ENCODE measurements at regions not wholly inside any gene's neighbourhood (a gene's known extent, or its start where the extent isn't known, plus 50 kb on each side); places are given as distances from the start of the nearest gene placed in this dataset.

GRCh38 chr12:74790931-74791330 is 253.3 kb downstream of the ATXN7L3B start:
- no peak for ATAC-seq (replicated peaks)
- DNase-seq = no peak
- peaks cover 0 to 1% of the 10 kb centered on the region in 2 donors for H3K9me3 Mint-ChIP-seq
- H3K4me3 Mint-ChIP-seq = no peak overlapping the region
- H3K27ac Mint-ChIP-seq = no peak overlapping the region
- H3K4me1 Mint-ChIP-seq (ENCODE audit: low read depth in 2 of 2) = no peaks in the 10 kb centered on the region
- H3K36me3 Mint-ChIP-seq (ENCODE audit: insufficient read depth) = no peaks in the 10 kb centered on the region
- H3K27me3 Mint-ChIP-seq = no peaks in the 10 kb centered on the region

GRCh38 chr12:74791365-74791764 is 253.7 kb downstream of the ATXN7L3B start:
- peaks cover 0 to 1% of the 10 kb centered on the region in 2 donors for H3K9me3 Mint-ChIP-seq
- H3K27ac Mint-ChIP-seq = no peak overlapping the region
- H3K4me1 Mint-ChIP-seq (ENCODE audit: low read depth in 2 of 2) = no peaks in the 10 kb centered on the region
- H3K36me3 Mint-ChIP-seq (ENCODE audit: insufficient read depth) = no peaks in the 10 kb centered on the region
- DNase-seq (no peak), ATAC-seq (replicated peaks) (no peak)
- no peak overlapping the region for H3K4me3 Mint-ChIP-seq
- no peaks in the 10 kb centered on the region for H3K27me3 Mint-ChIP-seq

- no peak overlapping the region for H3K4me3 Mint-ChIP-seq
These were observed 256.9 kb downstream of the ATXN7L3B start for GRCh38 chr12:74794522-74794921.

GRCh38 chr12:74801625-74802024 is 264.0 kb downstream of the ATXN7L3B start:
- ATAC-seq (replicated peaks) = no peak
- Mint-ChIP-seq H3K27me3 (no peaks in the 10 kb centered on the region), H3K9me3 (peaks cover 0 to 2% of the 10 kb centered on the region in 2 donors), H3K27ac (no peak overlapping the region), H3K4me3 (no peak overlapping the region), H3K4me1 (ENCODE audit: low read depth in 2 of 2) (no peaks in the 10 kb centered on the region), H3K36me3 (ENCODE audit: insufficient read depth) (no peaks in the 10 kb centered on the region)
- DNase-seq = no peak

More at GRCh38 chr12:74794522-74794921, 256.9 kb downstream of the ATXN7L3B start:
- ATAC-seq (replicated peaks) (no peak), DNase-seq (no peak)
- Mint-ChIP-seq H3K27ac (no peak overlapping the region), H3K27me3 (no peaks in the 10 kb centered on the region), H3K4me1 (ENCODE audit: low read depth in 2 of 2) (no peaks in the 10 kb centered on the region), H3K9me3 (peaks cover 0 to 3% of the 10 kb centered on the region in 2 donors), H3K36me3 (ENCODE audit: insufficient read depth) (no peaks in the 10 kb centered on the region)

GRCh38 chr12:74816398-74817175 is 279.0 kb downstream of the ATXN7L3B start:
- Mint-ChIP-seq H3K4me1 (ENCODE audit: low read depth in 2 of 2) (no peaks in the 10 kb centered on the region), H3K27ac (no peak overlapping the region), H3K27me3 (no peaks in the 10 kb centered on the region), H3K36me3 (ENCODE audit: insufficient read depth) (no peaks in the 10 kb centered on the region), H3K9me3 (peaks cover 0 to 2% of the 10 kb centered on the region in 2 donors), H3K4me3 (no peak overlapping the region)
- DNase-seq (no peak), ATAC-seq (replicated peaks) (no peak)

GRCh38 chr12:74817499-74817898 is 279.9 kb downstream of the ATXN7L3B start:
- DNase-seq (no peak), ATAC-seq (replicated peaks) (no peak)
- Mint-ChIP-seq H3K9me3 (peaks cover 0 to 2% of the 10 kb centered on the region in 2 donors), H3K36me3 (ENCODE audit: insufficient read depth) (no peaks in the 10 kb centered on the region), H3K4me1 (ENCODE audit: low read depth in 2 of 2) (no peaks in the 10 kb centered on the region), H3K27ac (no peak overlapping the region), H3K4me3 (no peak overlapping the region), H3K27me3 (no peaks in the 10 kb centered on the region)

GRCh38 chr12:74818412-74818811 is 280.8 kb downstream of the ATXN7L3B start:
- Mint-ChIP-seq H3K27me3 (no peaks in the 10 kb centered on the region), H3K9me3 (peaks cover 0 to 2% of the 10 kb centered on the region in 2 donors), H3K4me1 (ENCODE audit: low read depth in 2 of 2) (no peaks in the 10 kb centered on the region), H3K36me3 (ENCODE audit: insufficient read depth) (no peaks in the 10 kb centered on the region), H3K4me3 (no peak overlapping the region), H3K27ac (no peak overlapping the region)
- ATAC-seq (replicated peaks) = no peak
- no peak for DNase-seq

GRCh38 chr12:74820324-74820723 is 282.7 kb downstream of the ATXN7L3B start:
- Mint-ChIP-seq H3K27me3 (no peaks in the 10 kb centered on the region), H3K27ac (no peak overlapping the region), H3K36me3 (ENCODE audit: insufficient read depth) (no peaks in the 10 kb centered on the region), H3K4me1 (ENCODE audit: low read depth in 2 of 2) (no peaks in the 10 kb centered on the region), H3K4me3 (no peak overlapping the region), H3K9me3 (no peaks in the 10 kb centered on the region)
- DNase-seq (no peak), ATAC-seq (replicated peaks) (no peak)

GRCh38 chr12:74836567-74836966 is 298.9 kb downstream of the ATXN7L3B start:
- H3K9me3 Mint-ChIP-seq = peaks cover 7 to 12% of the 10 kb centered on the region in 2 donors
- H3K4me1 Mint-ChIP-seq (ENCODE audit: low read depth in 2 of 2) = no peaks in the 10 kb centered on the region
- no peaks in the 10 kb centered on the region for H3K27me3 Mint-ChIP-seq
- DNase-seq = no peak
- no peak overlapping the region for H3K4me3 Mint-ChIP-seq
- no peak overlapping the region for H3K27ac Mint-ChIP-seq
- no peak for ATAC-seq (replicated peaks)
- H3K36me3 Mint-ChIP-seq (ENCODE audit: insufficient read depth) = no peaks in the 10 kb centered on the region

GRCh38 chr12:74846116-74846515 is 308.5 kb downstream of the ATXN7L3B start:
- no peak for ATAC-seq (replicated peaks)
- H3K27ac Mint-ChIP-seq = no peak overlapping the region
- H3K36me3 Mint-ChIP-seq (ENCODE audit: insufficient read depth) = no peaks in the 10 kb centered on the region
- no peak overlapping the region for H3K4me3 Mint-ChIP-seq
- no peak for DNase-seq
- no peaks in the 10 kb centered on the region for H3K27me3 Mint-ChIP-seq
- H3K4me1 Mint-ChIP-seq (ENCODE audit: low read depth in 2 of 2) = no peaks in the 10 kb centered on the region
- no peaks in the 10 kb centered on the region for H3K9me3 Mint-ChIP-seq

GRCh38 chr12:74847169-74847568 is 309.5 kb downstream of the ATXN7L3B start:
- no peaks in the 10 kb centered on the region for H3K9me3 Mint-ChIP-seq
- no peak overlapping the region for H3K27ac Mint-ChIP-seq
- ATAC-seq (replicated peaks) (no peak), DNase-seq (no peak)
- no peaks in the 10 kb centered on the region for H3K4me1 Mint-ChIP-seq (ENCODE audit: low read depth in 2 of 2)
- H3K27me3 Mint-ChIP-seq = no peaks in the 10 kb centered on the region
- no peak overlapping the region for H3K4me3 Mint-ChIP-seq
- no peaks in the 10 kb centered on the region for H3K36me3 Mint-ChIP-seq (ENCODE audit: insufficient read depth)

- ATAC-seq (replicated peaks) = no peak
These were observed 310.4 kb downstream of the ATXN7L3B start for GRCh38 chr12:74848006-74848405.

GRCh38 chr12:74849801-74850200 is 312.2 kb downstream of the ATXN7L3B start:
- H3K9me3 Mint-ChIP-seq = no peaks in the 10 kb centered on the region
- DNase-seq (no peak), ATAC-seq (replicated peaks) (no peak)
- H3K4me3 Mint-ChIP-seq = no peak overlapping the region
- H3K27ac Mint-ChIP-seq = no peak overlapping the region
- no peaks in the 10 kb centered on the region for H3K4me1 Mint-ChIP-seq (ENCODE audit: low read depth in 2 of 2)
- no peaks in the 10 kb centered on the region for H3K27me3 Mint-ChIP-seq
- no peaks in the 10 kb centered on the region for H3K36me3 Mint-ChIP-seq (ENCODE audit: insufficient read depth)

More at GRCh38 chr12:74848006-74848405, 310.4 kb downstream of the ATXN7L3B start:
- Mint-ChIP-seq H3K4me1 (ENCODE audit: low read depth in 2 of 2) (no peaks in the 10 kb centered on the region), H3K36me3 (ENCODE audit: insufficient read depth) (no peaks in the 10 kb centered on the region), H3K4me3 (no peak overlapping the region), H3K9me3 (no peaks in the 10 kb centered on the region), H3K27ac (no peak overlapping the region), H3K27me3 (no peaks in the 10 kb centered on the region)
- DNase-seq = no peak

GRCh38 chr12:74871817-74872216 is 334.2 kb downstream of the ATXN7L3B start:
- Mint-ChIP-seq H3K27ac (no peak overlapping the region), H3K4me1 (ENCODE audit: low read depth in 2 of 2) (no peaks in the 10 kb centered on the region), H3K9me3 (peaks cover 3 to 6% of the 10 kb centered on the region in 2 donors), H3K36me3 (ENCODE audit: insufficient read depth) (no peaks in the 10 kb centered on the region), H3K4me3 (no peak overlapping the region), H3K27me3 (no peaks in the 10 kb centered on the region)
- DNase-seq = no peak
- ATAC-seq (replicated peaks) = no peak

Measured in effector memory CD8-positive, alpha-beta T cell (primary cell).